ENCODE measurements at regions not wholly inside any gene's neighbourhood (a gene's known extent, or its start where the extent isn't known, plus 50 kb on each side); places are given as distances from the start of the nearest gene placed in this dataset.

GRCh38 chr14:50055461-50056228 lies 60.7 kb downstream of the VCPKMT start:
- peaks cover 16% of the 10 kb centered on the region for H3K36me3 Mint-ChIP-seq (ENCODE audit: low read depth)
- H3K4me3 Mint-ChIP-seq = no peak overlapping the region
- H3K27ac Mint-ChIP-seq = no peak overlapping the region
- peaks cover 48% of the 10 kb centered on the region for H3K4me1 Mint-ChIP-seq (ENCODE audit: low read depth)
- DNase-seq (ENCODE audit: low spot score) = no peak
- H3K27me3 Mint-ChIP-seq (ENCODE audit: insufficient read depth) = peaks cover 1% of the 10 kb centered on the region
- intact Hi-C loops (cut with micrococcal nuclease) = no loop called here
- H3K9me3 Mint-ChIP-seq = no peaks in the 10 kb centered on the region

GRCh38 chr14:50056435-50056834 lies 59.9 kb downstream of the VCPKMT start:
- Mint-ChIP-seq H3K4me1 (ENCODE audit: low read depth) (peaks cover 56% of the 10 kb centered on the region), H3K27me3 (ENCODE audit: insufficient read depth) (peaks cover 1% of the 10 kb centered on the region), H3K9me3 (no peaks in the 10 kb centered on the region), H3K27ac (no peak overlapping the region), H3K4me3 (no peak overlapping the region), H3K36me3 (ENCODE audit: low read depth) (peaks cover 14% of the 10 kb centered on the region)
- DNase-seq (ENCODE audit: low spot score) = no peak
- intact Hi-C loops (cut with micrococcal nuclease) = no loop called here

GRCh38 chr14:50057331-50057730 lies 59.0 kb downstream of the VCPKMT start:
- DNase-seq (ENCODE audit: low spot score) = no peak
- no peak overlapping the region for H3K4me3 Mint-ChIP-seq
- peak overlapping the region; percentile 36 for H3K27ac Mint-ChIP-seq
- H3K36me3 Mint-ChIP-seq (ENCODE audit: low read depth) = peaks cover 14% of the 10 kb centered on the region
- H3K27me3 Mint-ChIP-seq (ENCODE audit: insufficient read depth) = peaks cover 1% of the 10 kb centered on the region
- intact Hi-C loops (cut with micrococcal nuclease) = no loop called here
- H3K4me1 Mint-ChIP-seq (ENCODE audit: low read depth) = peaks cover 61% of the 10 kb centered on the region
- H3K9me3 Mint-ChIP-seq = no peaks in the 10 kb centered on the region

- Mint-ChIP-seq H3K4me3 (no peak overlapping the region), H3K27me3 (ENCODE audit: insufficient read depth) (no peaks in the 10 kb centered on the region), H3K27ac (no peak overlapping the region), H3K9me3 (no peaks in the 10 kb centered on the region), H3K36me3 (ENCODE audit: low read depth) (peaks cover 16% of the 10 kb centered on the region), H3K4me1 (ENCODE audit: low read depth) (peaks cover 69% of the 10 kb centered on the region)
- intact Hi-C loops (cut with micrococcal nuclease) = no loop called here
- DNase-seq (ENCODE audit: low spot score) = no peak
Observed at GRCh38 chr14:50058113-50058512, 58.3 kb downstream of the VCPKMT start.
